GM23338 (cell line): ENCODE measurements at regions not wholly inside any gene's neighbourhood (a gene's known extent, or its start where the extent isn't known, plus 50 kb on each side); places are given as distances from the start of the nearest gene placed in this dataset.
A peak's percentile ranks its signal among the peaks of the same experiment; 100 is the strongest.

Source experiments
- ATAC-seq: fragments of 200-7000 bp; cut with Tn5 transposase; 3 replicates; pipeline ENCODE4 v1.9.1; 2020
- DNase-seq: peaks from one replicate; pipeline ENCODE4 v3.0.0-alpha.2; 2015; ENCODE audit warnings: low spot score
- H2AFZ ChIP-seq: fragments of 200-600 bp; sonication (generic); 2 replicates; pipeline ENCODE4 v1.8.0; 2016; ENCODE audit warnings: antibody characterized with exemption, mild to moderate bottlenecking, moderate library complexity
- H3F3A ChIP-seq: fragments of 200-600 bp; sonication (generic); replicated peaks from 2 replicates; pipeline ENCODE4 v1.8.0; 2017; ENCODE audit warnings: antibody characterized with exemption, mixed run types, low read depth
- H3K27ac ChIP-seq: fragments of 200-600 bp; sonication (generic); 2 replicates; pipeline ENCODE4 v1.6.1; 2016; ENCODE audit warnings: low read depth
- H3K27me3 ChIP-seq: fragments of 200-600 bp; sonication (generic); 2 replicates; pipeline ENCODE4 v1.8.0; 2016; ENCODE audit warnings: mild to moderate bottlenecking, mixed run types, moderate library complexity; ENCODE audit not compliant: insufficient read depth
- H3K36me3 ChIP-seq: fragments of 200-600 bp; sonication (generic); 2 replicates; pipeline ENCODE4 v1.8.0; 2016; ENCODE audit warnings: mild to moderate bottlenecking; ENCODE audit not compliant: insufficient read depth
- H3K4me1 ChIP-seq: fragments of 200-600 bp; sonication (generic); 2 replicates; pipeline ENCODE4 v1.8.0; 2016; ENCODE audit warnings: mild to moderate bottlenecking, moderate library complexity; ENCODE audit not compliant: insufficient read depth
- H3K4me2 ChIP-seq: fragments of 200-600 bp; sonication (generic); 2 replicates; pipeline ENCODE4 v1.7.1; 2017; ENCODE audit warnings: mixed run types
- H3K4me3 ChIP-seq: fragments of 200-600 bp; sonication (generic); 2 replicates; pipeline ENCODE4 v1.6.1; 2016; ENCODE audit warnings: mixed run types
- H3K79me2 ChIP-seq: fragments of 200-600 bp; sonication (generic); replicated peaks from 2 replicates; pipeline ENCODE4 v1.8.0; 2017; ENCODE audit warnings: mild to moderate bottlenecking; ENCODE audit not compliant: insufficient read depth
- H3K9me2 ChIP-seq: fragments of 200-600 bp; sonication (generic); 2 replicates; pipeline ENCODE4 v1.8.0; 2017; ENCODE audit not compliant: insufficient read depth
- H4K20me1 ChIP-seq: fragments of 200-600 bp; sonication (generic); replicated peaks from 2 replicates; pipeline ENCODE4 v1.8.0; 2017; ENCODE audit warnings: mild to moderate bottlenecking; ENCODE audit not compliant: insufficient read depth
- H3K27ac Mint-ChIP-seq: 2 replicates; pipeline ENCODE4 v1.8.0; 2020; ENCODE audit warnings: inconsistent platforms, mild to moderate bottlenecking, moderate library complexity, mixed read lengths
- H3K27me3 Mint-ChIP-seq: 3 replicates; pipeline ENCODE4 v1.8.0; 2022; ENCODE audit warnings: low read depth, mild to moderate bottlenecking, moderate library complexity, mixed read lengths, inconsistent platforms; ENCODE audit not compliant: insufficient read depth, poor library complexity
- H3K36me3 Mint-ChIP-seq: 3 replicates; pipeline ENCODE4 v1.8.0; 2021; ENCODE audit warnings: low read depth, mild to moderate bottlenecking, inconsistent platforms, moderate library complexity, mixed read lengths
- H3K4me1 Mint-ChIP-seq: 3 replicates; pipeline ENCODE4 v1.8.0; 2020; ENCODE audit warnings: mild to moderate bottlenecking, inconsistent platforms, mixed read lengths
- H3K4me3 Mint-ChIP-seq: 3 replicates; pipeline ENCODE4 v1.8.0; 2021; ENCODE audit warnings: moderate library complexity, mild to moderate bottlenecking, inconsistent platforms, mixed read lengths
- H3K9me3 Mint-ChIP-seq: 3 replicates; pipeline ENCODE4 v1.8.0; 2020; ENCODE audit warnings: moderate library complexity, mild to moderate bottlenecking, inconsistent platforms, mixed read lengths
- EZH2 ChIP-seq: fragments of 200-600 bp; sonication (generic); IDR thresholded peaks from one replicate; pipeline ENCODE4 v1.8.0; 2017; ENCODE audit warnings: antibody characterized with exemption, mild to moderate bottlenecking, low read depth; ENCODE audit not compliant: unreplicated experiment
- EZH2phosphoT487 ChIP-seq: fragments of 200-600 bp; sonication (generic); IDR thresholded peaks from one replicate; pipeline ENCODE4 v1.8.1; 2018; ENCODE audit warnings: antibody characterized with exemption; ENCODE audit not compliant: unreplicated experiment
- POLR2AphosphoS5 ChIP-seq: IDR thresholded peaks from 2 replicates; pipeline ENCODE4 v1.6.1; 2016; ENCODE audit warnings: antibody characterized with exemption, low read depth
- STAT1 ChIP-seq: IDR thresholded peaks from one replicate; pipeline ENCODE4 v1.6.1; 2016; ENCODE audit warnings: antibody characterized with exemption; ENCODE audit not compliant: unreplicated experiment
- ZNF114 ChIP-seq: fragments of 250-450 bp; sonication (Bioruptor Pico); IDR thresholded peaks from 2 replicates; pipeline ENCODE4 v1.5.0; 2020; ENCODE audit warnings: mild to moderate bottlenecking, moderate library complexity
- ZNF331 ChIP-seq: fragments of 250-450 bp; sonication (Bioruptor Pico); IDR thresholded peaks from 2 replicates; pipeline ENCODE4 v1.5.0; 2020; ENCODE audit warnings: low read depth, mild to moderate bottlenecking, moderate library complexity
- TF ChIP-seq, protein P1 (sequence below), 2 experiments: fragments of 200-600 bp in 1 of 2; sonication (generic) in 1 of 2; conservative IDR thresholded peaks; 2 replicates each; pipeline versions ENCODE4 v1.5.1 to v1.6.1; 2016 to 2017; ENCODE audit warnings: antibody characterized with exemption in 2 of 2, low read depth in 2 of 2, mild to moderate bottlenecking in 2 of 2, moderate library complexity in 1 of 2
- TF ChIP-seq, protein P2 (sequence below): fragments of 250-450 bp; sonication (Bioruptor Pico); IDR thresholded peaks from 2 replicates; pipeline ENCODE4 v1.5.0; 2020; ENCODE audit warnings: mild to moderate bottlenecking, moderate library complexity

- DNase-seq = no peak
- H3K4me2 ChIP-seq = no peak overlapping the region
- H3K27me3 ChIP-seq = no peaks in the 10 kb centered on the region
- H3K27ac ChIP-seq = no peak overlapping the region
- H3K9me3 Mint-ChIP-seq = no peaks in the 10 kb centered on the region
- no peak overlapping the region for H3K27ac Mint-ChIP-seq
- TF ChIP-seq ZNF331 (CRISPR knock-in tag) (no peak), ZNF114 (CRISPR knock-in tag) (no peak), EZH2 (no peak), STAT1 (no peak), POLR2AphosphoS5 (no peak), EZH2phosphoT487 (no peak)
- TF ChIP-seq, protein P1, sequence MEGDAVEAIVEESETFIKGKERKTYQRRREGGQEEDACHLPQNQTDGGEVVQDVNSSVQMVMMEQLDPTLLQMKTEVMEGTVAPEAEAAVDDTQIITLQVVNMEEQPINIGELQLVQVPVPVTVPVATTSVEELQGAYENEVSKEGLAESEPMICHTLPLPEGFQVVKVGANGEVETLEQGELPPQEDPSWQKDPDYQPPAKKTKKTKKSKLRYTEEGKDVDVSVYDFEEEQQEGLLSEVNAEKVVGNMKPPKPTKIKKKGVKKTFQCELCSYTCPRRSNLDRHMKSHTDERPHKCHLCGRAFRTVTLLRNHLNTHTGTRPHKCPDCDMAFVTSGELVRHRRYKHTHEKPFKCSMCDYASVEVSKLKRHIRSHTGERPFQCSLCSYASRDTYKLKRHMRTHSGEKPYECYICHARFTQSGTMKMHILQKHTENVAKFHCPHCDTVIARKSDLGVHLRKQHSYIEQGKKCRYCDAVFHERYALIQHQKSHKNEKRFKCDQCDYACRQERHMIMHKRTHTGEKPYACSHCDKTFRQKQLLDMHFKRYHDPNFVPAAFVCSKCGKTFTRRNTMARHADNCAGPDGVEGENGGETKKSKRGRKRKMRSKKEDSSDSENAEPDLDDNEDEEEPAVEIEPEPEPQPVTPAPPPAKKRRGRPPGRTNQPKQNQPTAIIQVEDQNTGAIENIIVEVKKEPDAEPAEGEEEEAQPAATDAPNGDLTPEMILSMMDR (conservative IDR thresholded peaks at IDR 0.05; ENCODE audit: low read depth in 2 of 2) = no peak
- TF ChIP-seq, protein P2, sequence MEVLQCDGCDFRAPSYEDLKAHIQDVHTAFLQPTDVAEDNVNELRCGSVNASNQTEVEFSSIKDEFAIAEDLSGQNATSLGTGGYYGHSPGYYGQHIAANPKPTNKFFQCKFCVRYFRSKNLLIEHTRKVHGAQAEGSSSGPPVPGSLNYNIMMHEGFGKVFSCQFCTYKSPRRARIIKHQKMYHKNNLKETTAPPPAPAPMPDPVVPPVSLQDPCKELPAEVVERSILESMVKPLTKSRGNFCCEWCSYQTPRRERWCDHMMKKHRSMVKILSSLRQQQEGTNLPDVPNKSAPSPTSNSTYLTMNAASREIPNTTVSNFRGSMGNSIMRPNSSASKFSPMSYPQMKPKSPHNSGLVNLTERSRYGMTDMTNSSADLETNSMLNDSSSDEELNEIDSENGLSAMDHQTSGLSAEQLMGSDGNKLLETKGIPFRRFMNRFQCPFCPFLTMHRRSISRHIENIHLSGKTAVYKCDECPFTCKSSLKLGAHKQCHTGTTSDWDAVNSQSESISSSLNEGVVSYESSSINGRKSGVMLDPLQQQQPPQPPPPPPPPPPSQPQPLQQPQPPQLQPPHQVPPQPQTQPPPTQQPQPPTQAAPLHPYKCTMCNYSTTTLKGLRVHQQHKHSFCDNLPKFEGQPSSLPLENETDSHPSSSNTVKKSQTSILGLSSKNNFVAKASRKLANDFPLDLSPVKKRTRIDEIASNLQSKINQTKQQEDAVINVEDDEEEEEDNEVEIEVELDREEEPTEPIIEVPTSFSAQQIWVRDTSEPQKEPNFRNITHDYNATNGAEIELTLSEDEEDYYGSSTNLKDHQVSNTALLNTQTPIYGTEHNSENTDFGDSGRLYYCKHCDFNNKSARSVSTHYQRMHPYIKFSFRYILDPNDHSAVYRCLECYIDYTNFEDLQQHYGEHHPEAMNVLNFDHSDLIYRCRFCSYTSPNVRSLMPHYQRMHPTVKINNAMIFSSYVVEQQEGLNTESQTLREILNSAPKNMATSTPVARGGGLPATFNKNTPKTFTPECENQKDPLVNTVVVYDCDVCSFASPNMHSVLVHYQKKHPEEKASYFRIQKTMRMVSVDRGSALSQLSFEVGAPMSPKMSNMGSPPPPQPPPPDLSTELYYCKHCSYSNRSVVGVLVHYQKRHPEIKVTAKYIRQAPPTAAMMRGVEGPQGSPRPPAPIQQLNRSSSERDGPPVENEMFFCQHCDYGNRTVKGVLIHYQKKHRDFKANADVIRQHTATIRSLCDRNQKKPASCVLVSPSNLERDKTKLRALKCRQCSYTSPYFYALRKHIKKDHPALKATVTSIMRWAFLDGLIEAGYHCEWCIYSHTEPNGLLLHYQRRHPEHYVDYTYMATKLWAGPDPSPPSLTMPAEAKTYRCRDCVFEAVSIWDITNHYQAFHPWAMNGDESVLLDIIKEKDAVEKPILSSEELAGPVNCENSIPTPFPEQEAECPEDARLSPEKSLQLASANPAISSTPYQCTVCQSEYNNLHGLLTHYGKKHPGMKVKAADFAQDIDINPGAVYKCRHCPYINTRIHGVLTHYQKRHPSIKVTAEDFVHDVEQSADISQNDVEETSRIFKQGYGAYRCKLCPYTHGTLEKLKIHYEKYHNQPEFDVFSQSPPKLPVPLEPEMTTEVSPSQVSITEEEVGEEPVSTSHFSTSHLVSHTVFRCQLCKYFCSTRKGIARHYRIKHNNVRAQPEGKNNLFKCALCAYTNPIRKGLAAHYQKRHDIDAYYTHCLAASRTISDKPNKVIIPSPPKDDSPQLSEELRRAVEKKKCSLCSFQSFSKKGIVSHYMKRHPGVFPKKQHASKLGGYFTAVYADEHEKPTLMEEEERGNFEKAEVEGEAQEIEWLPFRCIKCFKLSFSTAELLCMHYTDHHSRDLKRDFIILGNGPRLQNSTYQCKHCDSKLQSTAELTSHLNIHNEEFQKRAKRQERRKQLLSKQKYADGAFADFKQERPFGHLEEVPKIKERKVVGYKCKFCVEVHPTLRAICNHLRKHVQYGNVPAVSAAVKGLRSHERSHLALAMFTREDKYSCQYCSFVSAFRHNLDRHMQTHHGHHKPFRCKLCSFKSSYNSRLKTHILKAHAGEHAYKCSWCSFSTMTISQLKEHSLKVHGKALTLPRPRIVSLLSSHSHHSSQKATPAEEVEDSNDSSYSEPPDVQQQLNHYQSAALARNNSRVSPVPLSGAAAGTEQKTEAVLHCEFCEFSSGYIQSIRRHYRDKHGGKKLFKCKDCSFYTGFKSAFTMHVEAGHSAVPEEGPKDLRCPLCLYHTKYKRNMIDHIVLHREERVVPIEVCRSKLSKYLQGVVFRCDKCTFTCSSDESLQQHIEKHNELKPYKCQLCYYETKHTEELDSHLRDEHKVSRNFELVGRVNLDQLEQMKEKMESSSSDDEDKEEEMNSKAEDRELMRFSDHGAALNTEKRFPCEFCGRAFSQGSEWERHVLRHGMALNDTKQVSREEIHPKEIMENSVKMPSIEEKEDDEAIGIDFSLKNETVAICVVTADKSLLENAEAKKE (CRISPR knock-in tag) = no peak
- no peak for ATAC-seq
- H3K4me1 ChIP-seq = no peaks in the 10 kb centered on the region
- no peaks in the 10 kb centered on the region for H4K20me1 ChIP-seq
- no peak overlapping the region for H3K4me3 ChIP-seq
- H3K36me3 Mint-ChIP-seq = no peaks in the 10 kb centered on the region; the same call in 2 of the 3 replicates
- H3F3A ChIP-seq = no peaks in the 10 kb centered on the region
- H2AFZ ChIP-seq = peak overlapping the region; percentile 77
- H3K4me3 Mint-ChIP-seq = no peak overlapping the region
- no peaks in the 10 kb centered on the region for H3K9me2 ChIP-seq
- H3K27me3 Mint-ChIP-seq = no peaks in the 10 kb centered on the region
- H3K79me2 ChIP-seq = no peaks in the 10 kb centered on the region
- no peaks in the 10 kb centered on the region for H3K4me1 Mint-ChIP-seq
- H3K36me3 ChIP-seq = no peaks in the 10 kb centered on the region
These were observed 307.5 kb downstream of the RBM26 start for GRCh38 chr13:79098596-79098995.
